Vagina (tissue), 2 donors: ENCODE measurements at regions not wholly inside any gene's neighbourhood (a gene's known extent, or its start where the extent isn't known, plus 50 kb on each side); places are given as distances from the start of the nearest gene placed in this dataset.

Experiments used
- DNase-seq, 2 donors: peaks; one replicate each; pipeline ENCODE4 v3.0.0-alpha.2; 2017; ENCODE audit errors: extremely low spot score in 2 of 2
- H3K27ac ChIP-seq: fragments of 200-600 bp; sonication (generic); one replicate; pipeline ENCODE4 v1.5.1; 2019
- H3K27me3 ChIP-seq: fragments of 200-600 bp; sonication (generic); one replicate; pipeline ENCODE4 v1.5.1; 2019
- H3K36me3 ChIP-seq, 2 donors: fragments of 200-600 bp; sonication (generic); one replicate each; pipeline ENCODE4 v1.5.1; 2017 to 2019
- H3K4me1 ChIP-seq: fragments of 200-600 bp; sonication (generic); one replicate; pipeline ENCODE4 v1.5.1; 2019
- H3K4me3 ChIP-seq, 2 donors: fragments of 200-600 bp; sonication (generic); 1 replicate in 1 of 2; 2 replicates in 1 of 2; pipeline ENCODE4 v1.5.1; 2016 to 2019
- H3K9me3 ChIP-seq: fragments of 200-600 bp; sonication (generic); one replicate; pipeline ENCODE4 v1.5.1; 2019
- CTCF ChIP-seq, 3 experiments: fragments of 450-650 bp in 2 of 3; fragments of 200-600 bp in 1 of 3; sonication (generic) in 1 of 3; IDR thresholded peaks; one replicate each; pipeline ENCODE4 v1.5.1; 2017 to 2019; ENCODE audit warnings: antibody characterized with exemption in 3 of 3, mild to moderate bottlenecking in 2 of 3, moderate library complexity in 2 of 3
- POLR2A ChIP-seq, 2 donors: fragments of 450-650 bp; IDR thresholded peaks; one replicate each; pipeline ENCODE4 v1.6.1; 2017; ENCODE audit warnings: antibody characterized with exemption in 2 of 2, mild to moderate bottlenecking in 2 of 2, moderate library complexity in 2 of 2
- POLR2AphosphoS5 ChIP-seq, 2 donors: sonication (generic); formaldehyde crosslinking; IDR thresholded peaks; one replicate each; pipeline ENCODE4 v1.9.0; 2017; ENCODE audit warnings: antibody characterized with exemption in 2 of 2, mild to moderate bottlenecking in 2 of 2, low read depth in 1 of 2; ENCODE audit not compliant: insufficient read depth in 1 of 2
- intact Hi-C: fragments of 100-400 bp; cut with DNase I; formaldehyde crosslinking; loops from one replicate; pipeline ENCODE4 v1.15.1; 2023

- intact Hi-C loops = no loop called here
- H3K9me3 ChIP-seq = no peaks in the 10 kb centered on the region
- no peaks in the 10 kb centered on the region for H3K36me3 ChIP-seq
- no peak overlapping the region for H3K4me3 ChIP-seq
- H3K27ac ChIP-seq = no peak overlapping the region
- no peaks in the 10 kb centered on the region for H3K27me3 ChIP-seq
- no peak for DNase-seq
- no peaks in the 10 kb centered on the region for H3K4me1 ChIP-seq
- TF ChIP-seq CTCF (IDR thresholded peaks at IDR 0.05) (no peak), POLR2AphosphoS5 (IDR thresholded peaks at IDR 0.05; ENCODE audit: insufficient read depth in 1 of 2, low read depth in 1 of 2) (no peak), POLR2A (IDR thresholded peaks at IDR 0.05) (no peak)
Measured at GRCh38 chr4:71148545-71148944, 155.1 kb downstream of the DCK start.

GRCh38 chr4:71151054-71151453 is 157.6 kb downstream of the DCK start:
- no peak overlapping the region for H3K4me3 ChIP-seq
- no peak for TF ChIP-seq CTCF (IDR thresholded peaks at IDR 0.05)
- no peak for TF ChIP-seq POLR2AphosphoS5 (IDR thresholded peaks at IDR 0.05; ENCODE audit: insufficient read depth in 1 of 2, low read depth in 1 of 2)
- TF ChIP-seq POLR2A (IDR thresholded peaks at IDR 0.05) = no peak
- no peak overlapping the region for H3K27ac ChIP-seq
- H3K9me3 ChIP-seq = no peaks in the 10 kb centered on the region
- H3K4me1 ChIP-seq = no peaks in the 10 kb centered on the region
- no peak for DNase-seq
- H3K27me3 ChIP-seq = no peaks in the 10 kb centered on the region
- intact Hi-C loops = no loop called here
- H3K36me3 ChIP-seq = no peaks in the 10 kb centered on the region

- no peak for DNase-seq
- Histone ChIP-seq H3K4me3 (no peak overlapping the region), H3K27me3 (no peaks in the 10 kb centered on the region), H3K9me3 (no peaks in the 10 kb centered on the region), H3K27ac (no peak overlapping the region), H3K36me3 (no peaks in the 10 kb centered on the region), H3K4me1 (no peaks in the 10 kb centered on the region)
- TF ChIP-seq POLR2A (IDR thresholded peaks at IDR 0.05) (no peak), POLR2AphosphoS5 (IDR thresholded peaks at IDR 0.05; ENCODE audit: insufficient read depth in 1 of 2, low read depth in 1 of 2) (no peak), CTCF (IDR thresholded peaks at IDR 0.05) (no peak)
- intact Hi-C loops = no loop called here
Measured at GRCh38 chr4:71156616-71157015, 163.2 kb downstream of the DCK start.

- intact Hi-C loops = no loop called here
- Histone ChIP-seq H3K4me3 (no peak overlapping the region), H3K27me3 (no peaks in the 10 kb centered on the region), H3K36me3 (no peaks in the 10 kb centered on the region), H3K27ac (no peak overlapping the region), H3K4me1 (no peaks in the 10 kb centered on the region), H3K9me3 (no peaks in the 10 kb centered on the region)
- no peak for DNase-seq
- no peak for TF ChIP-seq POLR2A (IDR thresholded peaks at IDR 0.05)
- TF ChIP-seq POLR2AphosphoS5 (IDR thresholded peaks at IDR 0.05; ENCODE audit: insufficient read depth in 1 of 2, low read depth in 1 of 2) = no peak
- TF ChIP-seq CTCF (IDR thresholded peaks at IDR 0.05) = no peak
Measured at GRCh38 chr4:71162386-71162785, 168.9 kb downstream of the DCK start.

- no peaks in the 10 kb centered on the region for H3K27me3 ChIP-seq
- H3K4me3 ChIP-seq = no peak overlapping the region
- TF ChIP-seq CTCF (IDR thresholded peaks at IDR 0.05) (no peak), POLR2A (IDR thresholded peaks at IDR 0.05) (no peak), POLR2AphosphoS5 (IDR thresholded peaks at IDR 0.05; ENCODE audit: insufficient read depth in 1 of 2, low read depth in 1 of 2) (no peak)
- intact Hi-C loops = no loop called here
- DNase-seq = no peak
- H3K36me3 ChIP-seq = no peaks in the 10 kb centered on the region
- no peak overlapping the region for H3K27ac ChIP-seq
- H3K9me3 ChIP-seq = no peaks in the 10 kb centered on the region
- H3K4me1 ChIP-seq = no peaks in the 10 kb centered on the region
Measured at GRCh38 chr4:71163317-71163716, 169.9 kb downstream of the DCK start.
